ENCODE measurements at regions not wholly inside any gene's neighbourhood (a gene's known extent, or its start where the extent isn't known, plus 50 kb on each side); places are given as distances from the start of the nearest gene placed in this dataset.

- no peak for DNase-seq
Measured at GRCh38 chr5:174159327-174160114, 114.0 kb downstream of the NSG2 start.

GRCh38 chr5:174165406-174165805, 119.9 kb downstream of the NSG2 start:
- DNase-seq, result no peak

GRCh38 chr5:174166231-174167079, 120.9 kb downstream of the NSG2 start:
- DNase-seq, result no peak

- no peak for DNase-seq
Measured at GRCh38 chr5:174167080-174167910, 121.8 kb downstream of the NSG2 start.

- DNase-seq, result no peak
Measured at GRCh38 chr5:174172152-174172551, 126.6 kb downstream of the NSG2 start.

GRCh38 chr5:174172566-174172965, 127.1 kb downstream of the NSG2 start:
- DNase-seq, result no peak

- DNase-seq, result no peak
Measured at GRCh38 chr5:174173766-174174165, 128.3 kb downstream of the NSG2 start.

GRCh38 chr5:174175716-174176268, 130.3 kb downstream of the NSG2 start:
- no peak for DNase-seq

- DNase-seq, result no peak
Measured at GRCh38 chr5:174176511-174176910, 131.0 kb downstream of the NSG2 start.

GRCh38 chr5:174177531-174177930, 132.0 kb downstream of the NSG2 start:
- no peak for DNase-seq

GRCh38 chr5:174177976-174178605, 132.6 kb downstream of the NSG2 start:
- DNase-seq, result no peak

GRCh38 chr5:174180639-174181038, 135.1 kb downstream of the NSG2 start:
- DNase-seq, result no peak

GRCh38 chr5:174182111-174182510, 136.6 kb downstream of the NSG2 start:
- no peak for DNase-seq

- no peak for DNase-seq
Measured at GRCh38 chr5:174183701-174184100, 138.2 kb downstream of the NSG2 start.

- no peak for DNase-seq
Measured at GRCh38 chr5:174185506-174185905, 140.0 kb downstream of the NSG2 start.

GRCh38 chr5:174186096-174186695, 140.7 kb downstream of the NSG2 start:
- no peak for DNase-seq

- no peak for DNase-seq
Measured at GRCh38 chr5:174187001-174187400, 141.5 kb downstream of the NSG2 start.

- no peak for DNase-seq
Measured at GRCh38 chr5:174187481-174187880, 142.0 kb downstream of the NSG2 start.

GRCh38 chr5:174188295-174188694, 142.8 kb downstream of the NSG2 start:
- no peak for DNase-seq

GRCh38 chr5:174189654-174190541, 144.4 kb downstream of the NSG2 start:
- DNase-seq, result no peak

- no peak for DNase-seq
Measured at GRCh38 chr5:174191076-174191475, 145.6 kb downstream of the NSG2 start.
